ENCODE measurements at regions not wholly inside any gene's neighbourhood (a gene's known extent, or its start where the extent isn't known, plus 50 kb on each side); places are given as distances from the start of the nearest gene placed in this dataset.

DNA sequence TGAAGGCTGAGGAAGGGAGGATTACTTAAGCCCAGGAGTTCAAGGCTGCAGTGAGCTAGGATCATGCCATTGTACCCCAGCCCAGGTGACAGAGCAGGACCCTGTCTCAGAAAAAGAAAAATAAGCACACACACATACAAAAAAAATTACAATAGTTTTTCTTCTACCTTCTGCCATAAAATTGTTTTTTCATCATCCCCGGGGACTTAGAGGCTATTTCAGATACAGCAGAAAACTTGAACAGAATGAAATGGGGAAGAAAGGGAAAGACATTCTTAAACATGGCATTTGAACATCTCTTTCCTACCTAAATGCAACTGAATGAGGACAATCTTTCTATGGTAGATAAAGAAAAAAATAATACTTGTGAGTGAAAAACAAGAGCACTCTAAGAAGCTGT lies 109.1 kb downstream of the KCTD12 start:
- TF ChIP-seq, protein P1, sequence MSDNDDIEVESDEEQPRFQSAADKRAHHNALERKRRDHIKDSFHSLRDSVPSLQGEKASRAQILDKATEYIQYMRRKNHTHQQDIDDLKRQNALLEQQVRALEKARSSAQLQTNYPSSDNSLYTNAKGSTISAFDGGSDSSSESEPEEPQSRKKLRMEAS (IDR thresholded peaks at IDR 0.05; ENCODE audit: low read depth, low read length): no peak
- TF ChIP-seq, protein P2, sequence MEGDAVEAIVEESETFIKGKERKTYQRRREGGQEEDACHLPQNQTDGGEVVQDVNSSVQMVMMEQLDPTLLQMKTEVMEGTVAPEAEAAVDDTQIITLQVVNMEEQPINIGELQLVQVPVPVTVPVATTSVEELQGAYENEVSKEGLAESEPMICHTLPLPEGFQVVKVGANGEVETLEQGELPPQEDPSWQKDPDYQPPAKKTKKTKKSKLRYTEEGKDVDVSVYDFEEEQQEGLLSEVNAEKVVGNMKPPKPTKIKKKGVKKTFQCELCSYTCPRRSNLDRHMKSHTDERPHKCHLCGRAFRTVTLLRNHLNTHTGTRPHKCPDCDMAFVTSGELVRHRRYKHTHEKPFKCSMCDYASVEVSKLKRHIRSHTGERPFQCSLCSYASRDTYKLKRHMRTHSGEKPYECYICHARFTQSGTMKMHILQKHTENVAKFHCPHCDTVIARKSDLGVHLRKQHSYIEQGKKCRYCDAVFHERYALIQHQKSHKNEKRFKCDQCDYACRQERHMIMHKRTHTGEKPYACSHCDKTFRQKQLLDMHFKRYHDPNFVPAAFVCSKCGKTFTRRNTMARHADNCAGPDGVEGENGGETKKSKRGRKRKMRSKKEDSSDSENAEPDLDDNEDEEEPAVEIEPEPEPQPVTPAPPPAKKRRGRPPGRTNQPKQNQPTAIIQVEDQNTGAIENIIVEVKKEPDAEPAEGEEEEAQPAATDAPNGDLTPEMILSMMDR (IDR thresholded peaks at IDR 0.05; ENCODE audit: low read depth, low read length): no peak
- TF ChIP-seq POLR2A (IDR thresholded peaks at IDR 0.05; ENCODE audit: extremely low read depth, insufficient read length) (no peak), MYC (IDR thresholded peaks at IDR 0.05; ENCODE audit: low read depth, low read length) (no peak)
- no peak overlapping the region for H3K4me3 ChIP-seq (ENCODE audit: low read depth, low read length)
- DNase-seq (ENCODE audit: low read depth): no peak

DNA sequence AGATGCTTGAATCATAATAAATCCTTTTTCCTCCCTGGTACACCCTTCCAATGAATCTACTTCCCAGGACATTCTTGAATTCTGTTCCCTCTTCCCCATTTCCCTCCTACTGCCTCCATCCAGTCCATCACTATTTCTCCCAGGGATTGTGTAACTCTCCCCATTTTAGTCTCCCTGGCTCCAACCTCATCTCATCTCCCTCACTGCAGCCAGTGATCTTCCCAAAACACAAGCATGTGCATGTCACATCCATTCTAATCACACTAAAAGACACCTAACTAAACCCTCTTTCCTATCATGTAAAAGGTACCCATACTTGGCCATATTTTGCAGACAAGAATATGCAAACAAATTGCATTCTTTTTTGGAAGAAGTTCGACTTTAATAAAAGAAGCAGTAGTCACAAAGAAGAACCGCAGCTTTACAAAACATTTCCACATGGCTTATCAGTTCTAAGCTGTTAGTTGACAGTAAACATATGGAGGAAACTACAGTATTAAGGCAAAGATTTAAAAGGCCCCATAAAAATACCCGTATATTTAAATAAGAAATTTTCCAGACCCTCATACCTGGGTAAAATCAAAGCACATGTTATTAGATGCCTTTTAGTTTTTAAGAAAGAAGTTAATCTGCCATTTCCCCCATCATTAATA lies 111.0 kb downstream of the KCTD12 start:
- H3K4me3 ChIP-seq (ENCODE audit: low read depth, low read length): no peak overlapping the region
- DNase-seq (ENCODE audit: low read depth): no peak
- TF ChIP-seq POLR2A (IDR thresholded peaks at IDR 0.05; ENCODE audit: extremely low read depth, insufficient read length): no peak
- TF ChIP-seq, protein P2 (IDR thresholded peaks at IDR 0.05; ENCODE audit: low read depth, low read length): no peak
- no peak for TF ChIP-seq MYC (IDR thresholded peaks at IDR 0.05; ENCODE audit: low read depth, low read length)
- TF ChIP-seq, protein P1 (IDR thresholded peaks at IDR 0.05; ENCODE audit: low read depth, low read length): no peak

DNA sequence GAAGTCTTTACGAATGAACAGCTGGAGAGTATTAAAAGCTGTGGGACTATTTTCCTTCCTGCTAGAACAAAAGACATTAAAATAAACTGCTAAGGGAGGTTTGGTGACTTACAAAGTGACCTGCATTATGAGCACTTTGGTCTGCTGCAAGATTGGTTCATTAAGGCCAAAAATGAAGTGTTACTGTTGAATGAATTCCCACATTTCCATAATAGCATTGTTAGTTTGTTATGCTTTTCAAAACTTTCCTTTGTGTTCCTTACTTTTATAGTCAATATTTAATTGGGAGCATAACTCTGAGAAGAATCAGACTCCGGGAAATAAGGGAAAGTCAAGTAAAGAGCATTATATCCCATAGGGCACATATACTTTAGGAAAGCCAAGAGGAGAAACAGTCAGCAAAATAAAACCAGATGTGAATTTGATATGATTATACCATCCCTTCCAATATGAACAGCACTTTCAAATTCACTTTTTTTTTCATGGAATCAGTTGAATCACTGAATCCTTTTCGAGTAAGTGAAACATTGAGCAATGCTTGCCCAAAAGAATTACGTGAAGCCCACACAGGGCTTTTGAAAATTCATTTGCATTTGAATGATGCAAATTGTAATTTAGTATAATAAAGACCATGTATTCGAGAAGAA lies 112.6 kb downstream of the KCTD12 start:
- no peak for TF ChIP-seq POLR2A (IDR thresholded peaks at IDR 0.05; ENCODE audit: extremely low read depth, insufficient read length)
- TF ChIP-seq MYC (IDR thresholded peaks at IDR 0.05; ENCODE audit: low read depth, low read length): no peak
- TF ChIP-seq, protein P2 (IDR thresholded peaks at IDR 0.05; ENCODE audit: low read depth, low read length): no peak
- TF ChIP-seq, protein P1 (IDR thresholded peaks at IDR 0.05; ENCODE audit: low read depth, low read length): no peak
- H3K4me3 ChIP-seq (ENCODE audit: low read depth, low read length): no peak overlapping the region
- no peak for DNase-seq (ENCODE audit: low read depth)

DNA sequence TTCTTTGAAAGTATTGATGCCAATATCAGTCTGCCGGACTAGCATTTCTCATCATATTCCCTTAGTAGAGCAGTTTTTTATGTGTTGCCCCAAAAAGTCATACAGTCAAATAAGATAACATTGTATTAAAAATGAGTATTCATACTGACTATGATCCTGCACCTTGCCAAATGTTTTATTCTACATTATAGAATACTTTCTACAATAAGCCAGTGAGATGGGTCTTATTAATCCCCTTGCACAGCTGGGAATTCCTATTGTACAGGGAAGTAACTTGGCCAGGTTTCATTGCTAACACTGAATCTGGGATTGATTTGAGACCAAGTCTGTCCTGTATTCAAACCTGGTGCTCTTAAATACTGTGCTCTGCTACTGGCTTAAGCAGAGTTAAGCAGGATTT lies 114.0 kb downstream of the KCTD12 start:
- TF ChIP-seq, protein P1 (IDR thresholded peaks at IDR 0.05; ENCODE audit: low read depth, low read length): no peak
- TF ChIP-seq MYC (IDR thresholded peaks at IDR 0.05; ENCODE audit: low read depth, low read length): no peak
- no peak overlapping the region for H3K4me3 ChIP-seq (ENCODE audit: low read depth, low read length)
- no peak for DNase-seq (ENCODE audit: low read depth)

DNA sequence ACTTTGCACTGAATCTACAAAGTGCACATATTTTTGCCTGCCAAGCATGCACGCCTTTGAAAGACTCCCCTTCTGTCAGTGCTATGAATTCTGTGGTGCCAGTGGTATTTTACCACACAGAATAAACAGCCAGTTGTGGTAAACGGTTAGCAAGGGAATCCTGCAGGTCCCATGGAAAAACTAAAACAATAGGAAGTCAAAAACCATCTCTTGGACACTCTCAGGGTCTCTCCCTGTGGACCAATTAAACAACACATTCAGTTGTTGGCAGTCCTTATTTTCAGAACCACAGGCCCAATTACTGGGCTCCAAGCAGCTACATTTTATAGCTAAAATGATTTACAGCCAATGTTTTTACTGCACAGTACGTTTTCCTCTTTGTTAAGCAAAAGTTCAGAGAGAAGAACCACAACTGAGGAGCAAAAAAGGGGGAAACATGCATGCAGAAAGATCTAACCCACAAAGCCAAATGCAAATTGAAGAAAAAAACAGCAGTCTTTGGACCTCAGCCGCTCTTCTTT lies 116.9 kb downstream of the KCTD12 start:
- no peak overlapping the region for H3K4me3 ChIP-seq (ENCODE audit: low read depth, low read length)
- TF ChIP-seq, protein P2 (IDR thresholded peaks at IDR 0.05; ENCODE audit: low read depth, low read length): no peak
- TF ChIP-seq MYC (IDR thresholded peaks at IDR 0.05; ENCODE audit: low read depth, low read length) (no peak), POLR2A (IDR thresholded peaks at IDR 0.05; ENCODE audit: extremely low read depth, insufficient read length) (no peak)
- TF ChIP-seq, protein P1 (IDR thresholded peaks at IDR 0.05; ENCODE audit: low read depth, low read length): no peak
- DNase-seq (ENCODE audit: low read depth): no peak

DNA sequence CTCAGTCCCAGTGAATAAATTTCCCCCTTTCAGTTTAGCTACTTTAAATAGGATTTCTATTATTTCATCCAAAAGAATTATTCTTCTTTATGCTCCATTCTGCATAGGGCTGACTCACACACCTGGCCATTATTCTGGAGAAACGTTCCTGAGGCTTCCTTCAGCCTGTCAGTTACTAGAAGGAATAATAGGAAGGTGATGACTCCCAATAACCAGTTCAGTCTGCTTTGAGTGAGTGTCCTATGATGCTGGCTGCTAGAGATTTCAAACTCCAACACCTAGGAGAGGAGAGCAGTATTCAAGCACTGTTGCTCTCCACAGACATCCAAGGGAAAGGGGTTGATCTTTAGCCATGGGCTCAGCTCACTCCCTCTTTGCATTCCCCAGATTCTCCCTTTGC lies 117.8 kb downstream of the KCTD12 start:
- no peak for DNase-seq (ENCODE audit: low read depth)
- TF ChIP-seq, protein P1 (IDR thresholded peaks at IDR 0.05; ENCODE audit: low read depth, low read length): no peak
- TF ChIP-seq POLR2A (IDR thresholded peaks at IDR 0.05; ENCODE audit: extremely low read depth, insufficient read length) (no peak), MYC (IDR thresholded peaks at IDR 0.05; ENCODE audit: low read depth, low read length) (no peak)
- TF ChIP-seq, protein P2 (IDR thresholded peaks at IDR 0.05; ENCODE audit: low read depth, low read length): no peak
- no peak overlapping the region for H3K4me3 ChIP-seq (ENCODE audit: low read depth, low read length)
